HG02884 (cell line): ENCODE measurements at regions not wholly inside any gene's neighbourhood (a gene's known extent, or its start where the extent isn't known, plus 50 kb on each side); places are given as distances from the start of the nearest gene placed in this dataset.

Experiments
- ATAC-seq: cut with Tn5 transposase; IDR thresholded peaks from one replicate; pipeline ENCODE4 v1.9.1; 2021; ENCODE audit warnings: mild to moderate bottlenecking, moderate library complexity; ENCODE audit not compliant: unreplicated experiment

DNA sequence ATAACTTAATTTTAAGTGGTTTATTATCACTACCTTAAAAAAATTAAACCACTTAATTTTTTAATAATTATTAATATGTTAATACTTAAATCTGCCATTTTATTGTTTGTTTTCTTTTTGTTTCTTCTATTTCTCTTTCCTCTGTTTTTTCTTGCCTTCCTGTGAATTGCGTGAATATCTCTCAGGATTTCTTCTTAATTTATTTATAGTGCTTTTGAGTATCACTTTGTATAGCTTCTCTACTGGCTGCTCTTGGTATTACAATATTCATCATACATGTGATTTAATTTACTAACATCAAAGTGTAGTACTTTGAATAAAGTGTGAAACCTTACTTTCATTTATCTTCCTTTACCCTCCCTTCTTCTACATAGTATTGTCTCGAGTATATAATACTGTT, 349.5 kb upstream of the CPXCR1 start:
- ATAC-seq: no peak

DNA sequence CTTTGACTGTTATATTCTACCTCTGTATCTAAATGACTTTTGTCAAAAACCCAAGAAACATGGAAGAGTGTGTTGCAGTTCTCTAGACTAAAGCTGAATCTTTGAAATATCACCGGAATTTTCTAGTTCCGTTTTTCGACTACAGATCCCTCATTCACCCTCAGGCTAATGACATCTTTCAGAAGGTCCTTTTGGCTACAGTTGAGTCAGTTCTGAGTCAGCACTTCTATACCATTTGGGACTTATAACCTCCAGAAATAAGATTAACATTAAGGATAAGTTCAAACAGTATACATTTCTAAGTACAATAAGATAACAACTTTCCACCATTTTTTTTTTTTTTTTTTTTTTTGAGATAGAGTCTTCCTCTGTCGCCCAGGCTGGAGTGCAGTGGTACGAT, 331.0 kb upstream of the CPXCR1 start:
- ATAC-seq: no peak

DNA sequence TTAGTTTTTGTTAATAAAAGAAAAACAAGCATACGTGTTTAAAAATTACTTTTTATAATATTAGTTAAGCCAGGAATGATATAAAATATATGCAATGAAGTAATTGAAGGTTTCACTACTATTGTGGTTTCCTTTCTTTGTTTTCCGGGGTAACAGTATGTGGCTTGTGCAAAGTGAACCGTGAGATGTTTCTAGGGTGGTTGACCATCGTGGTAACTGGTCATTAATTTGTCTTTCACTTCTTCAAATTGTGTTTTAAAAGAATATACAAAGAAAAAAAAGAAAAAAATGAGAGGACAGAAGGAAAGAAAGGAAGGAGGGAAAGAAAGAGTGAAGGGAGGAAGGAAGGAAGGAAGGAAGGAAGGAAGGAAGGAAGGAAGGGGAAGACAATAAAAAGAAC, 330.1 kb upstream of the CPXCR1 start:
- no peak for ATAC-seq

DNA sequence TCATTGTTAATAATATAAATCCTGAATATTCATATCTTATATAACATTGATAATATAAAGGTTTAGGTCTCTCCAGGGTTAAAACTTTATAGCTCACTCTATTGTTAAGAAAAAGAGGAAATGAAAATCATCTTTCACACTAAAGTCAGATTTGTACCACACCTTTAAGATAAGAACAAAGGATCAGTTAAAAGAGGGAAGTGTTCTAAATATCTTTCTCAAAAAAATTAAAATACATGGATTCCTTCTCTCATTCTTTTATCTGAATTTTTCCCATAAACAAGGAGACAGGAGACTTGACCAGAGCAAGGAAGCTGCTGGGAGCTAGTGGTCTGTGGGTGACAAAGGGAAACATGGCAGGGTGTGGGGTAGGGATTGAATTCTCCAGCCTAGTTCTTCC, 323.0 kb upstream of the CPXCR1 start:
- ATAC-seq: no peak

DNA sequence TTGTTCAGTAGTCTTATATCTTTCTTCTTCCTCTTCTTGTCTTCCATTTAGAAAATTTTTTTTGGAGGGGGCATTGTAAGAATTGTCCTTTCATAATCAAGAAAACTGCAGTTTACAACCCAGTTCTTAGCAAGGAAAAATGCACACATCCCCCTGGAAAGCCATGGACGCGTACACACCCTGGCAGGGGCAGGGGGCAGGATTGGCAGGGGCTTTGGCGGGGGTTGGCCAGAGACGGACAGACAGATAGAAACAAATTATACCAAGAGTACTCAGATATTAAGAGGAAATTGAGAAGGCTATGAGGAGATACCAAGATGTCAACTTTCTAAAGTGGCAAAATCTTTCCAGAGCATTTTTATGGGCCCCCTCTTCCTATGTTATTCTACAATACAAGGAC, 322.5 kb upstream of the CPXCR1 start:
- no peak for ATAC-seq

DNA sequence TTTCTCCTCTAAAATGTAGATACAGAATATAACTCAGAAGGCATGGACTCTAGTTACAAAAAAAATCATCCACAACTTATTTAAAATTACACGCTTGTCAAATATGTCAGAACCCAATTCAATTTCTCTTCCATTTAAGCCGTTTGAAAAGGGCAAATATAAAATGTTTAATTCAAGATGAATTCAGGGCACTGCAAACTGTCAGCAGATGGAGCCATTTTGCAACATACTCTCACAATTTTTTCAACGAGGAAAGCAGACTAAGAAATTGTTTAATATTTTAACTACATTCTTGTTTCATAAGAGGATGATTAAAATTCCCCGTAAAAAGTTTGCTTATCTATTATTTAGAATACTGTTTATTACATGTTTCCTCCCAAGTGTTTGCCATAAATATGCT, 321.3 kb upstream of the CPXCR1 start:
- ATAC-seq: no peak

DNA sequence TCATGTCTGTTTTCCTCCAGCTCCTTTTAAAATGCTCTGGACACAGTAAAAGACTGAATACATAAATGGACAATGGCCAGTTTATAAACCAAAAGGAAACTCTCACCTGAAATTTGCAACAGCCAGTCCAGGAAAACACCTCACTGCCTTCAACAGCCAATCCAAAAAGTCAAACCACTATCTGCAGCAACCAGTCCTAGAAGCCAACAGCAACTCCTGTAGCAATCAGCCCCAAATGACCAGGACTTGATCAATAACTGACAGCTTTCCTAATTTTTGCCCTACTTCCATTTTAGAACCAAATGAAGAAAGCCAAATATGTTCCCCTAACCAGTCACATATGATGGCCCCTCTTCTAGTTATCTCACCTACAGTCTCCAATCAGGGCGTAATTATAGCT, 309.5 kb upstream of the CPXCR1 start:
- ATAC-seq: no peak

DNA sequence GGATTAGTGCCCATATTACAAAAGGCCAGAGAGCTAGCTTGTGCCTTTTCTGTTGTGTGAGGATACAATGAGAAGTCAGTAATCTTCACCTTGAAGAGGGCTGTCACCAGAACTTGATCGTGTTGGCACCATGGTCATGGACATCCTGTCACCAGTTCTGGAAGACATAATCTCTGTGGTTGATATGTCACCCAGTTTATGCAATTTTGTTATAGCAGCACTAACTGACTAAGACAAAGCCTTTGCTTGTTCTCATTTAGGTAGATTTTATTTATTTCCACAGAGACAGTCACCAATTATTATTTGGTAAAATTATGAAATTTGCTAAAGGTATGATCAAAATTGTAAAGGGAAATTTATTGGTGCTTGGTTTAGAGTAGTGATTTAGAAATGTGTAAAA, 308.8 kb upstream of the CPXCR1 start:
- ATAC-seq: no peak

DNA sequence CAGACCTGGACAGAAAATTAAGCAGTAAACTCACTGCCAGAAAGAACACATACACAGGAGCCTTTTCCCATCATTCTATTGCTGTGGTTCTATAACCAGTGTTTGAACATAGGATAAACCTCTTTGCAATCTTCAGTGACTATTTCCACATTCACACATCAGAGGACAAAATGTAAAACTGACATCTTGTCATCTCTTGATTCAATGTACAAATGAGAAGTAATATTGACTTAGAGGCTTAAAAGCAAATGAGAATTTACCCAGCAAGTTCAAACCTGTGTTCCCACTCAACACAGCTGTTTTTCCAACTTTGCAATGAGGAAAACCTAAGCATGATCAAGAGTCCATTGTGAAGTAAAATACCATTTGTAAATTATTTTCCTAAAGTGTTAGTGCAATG, 307.1 kb upstream of the CPXCR1 start:
- ATAC-seq: no peak
